ENCODE measurements at regions not wholly inside any gene's neighbourhood (a gene's known extent, or its start where the extent isn't known, plus 50 kb on each side); places are given as distances from the start of the nearest gene placed in this dataset.

DNA sequence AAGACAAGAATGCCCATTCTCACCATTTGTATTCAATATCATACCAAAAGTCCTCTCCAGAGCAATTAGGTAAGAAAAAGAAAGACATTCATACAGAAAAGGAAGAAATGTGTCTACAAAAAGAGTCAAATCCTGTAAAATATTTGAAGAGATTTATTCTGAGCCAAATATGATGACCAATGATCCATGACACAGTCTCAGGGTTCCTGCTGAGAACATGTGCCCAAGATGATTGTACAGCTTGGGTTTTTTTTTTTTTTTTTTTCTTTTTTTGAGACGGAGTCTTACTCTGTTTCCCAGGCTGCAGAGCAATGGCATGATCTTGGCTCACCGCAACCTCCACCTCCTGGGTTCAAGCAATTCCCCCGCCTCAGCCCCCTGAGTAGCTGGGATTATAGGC lies 296.2 kb downstream of the C12orf75 start:
- TF ChIP-seq NFRKB (IDR thresholded peaks at IDR 0.05) (no peak), ARNT (IDR thresholded peaks at IDR 0.05) (no peak), ELF4 (IDR thresholded peaks at IDR 0.05) (no peak), FOXM1 (IDR thresholded peaks at IDR 0.05; ENCODE audit: borderline replicate concordance) (no peak)
- no peak for DNase-seq (ENCODE audit: extremely low spot score)
- ChIA-PET CTCF (no interaction called here), POLR2A (no interaction called here)

DNA sequence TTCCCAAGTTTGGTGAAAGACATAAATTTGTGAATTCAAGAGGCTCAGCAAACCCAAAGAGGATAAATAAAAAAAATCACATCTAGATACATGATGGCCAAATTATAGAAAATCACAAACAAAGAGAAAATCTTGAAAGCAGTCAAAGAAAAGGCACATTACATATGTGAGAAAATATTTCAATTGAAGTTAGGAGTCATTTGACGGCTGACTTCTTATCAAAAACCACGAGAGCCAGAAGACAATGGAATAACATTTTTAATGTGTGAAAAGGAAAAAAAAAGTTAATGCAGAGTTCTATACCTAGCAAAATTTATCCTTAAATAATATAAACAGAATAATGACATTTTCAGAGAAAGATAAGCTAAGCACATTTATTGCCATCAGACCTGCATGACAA lies 307.0 kb downstream of the C12orf75 start:
- TF ChIP-seq SUZ12 (IDR thresholded peaks at IDR 0.05) = no peak
- no peak for TF ChIP-seq ZNF384 (IDR thresholded peaks at IDR 0.05)
- no peak for TF ChIP-seq SP1 (IDR thresholded peaks at IDR 0.05)
- TF ChIP-seq, protein P1, sequence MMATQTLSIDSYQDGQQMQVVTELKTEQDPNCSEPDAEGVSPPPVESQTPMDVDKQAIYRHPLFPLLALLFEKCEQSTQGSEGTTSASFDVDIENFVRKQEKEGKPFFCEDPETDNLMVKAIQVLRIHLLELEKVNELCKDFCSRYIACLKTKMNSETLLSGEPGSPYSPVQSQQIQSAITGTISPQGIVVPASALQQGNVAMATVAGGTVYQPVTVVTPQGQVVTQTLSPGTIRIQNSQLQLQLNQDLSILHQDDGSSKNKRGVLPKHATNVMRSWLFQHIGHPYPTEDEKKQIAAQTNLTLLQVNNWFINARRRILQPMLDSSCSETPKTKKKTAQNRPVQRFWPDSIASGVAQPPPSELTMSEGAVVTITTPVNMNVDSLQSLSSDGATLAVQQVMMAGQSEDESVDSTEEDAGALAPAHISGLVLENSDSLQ (IDR thresholded peaks at IDR 0.05) = no peak
- TF ChIP-seq L3MBTL2 (conservative IDR thresholded peaks at IDR 0.05) = no peak
- TF ChIP-seq FOXA1 (IDR thresholded peaks at IDR 0.05) = no peak
- no peak for TF ChIP-seq LEF1 (IDR thresholded peaks at IDR 0.05; ENCODE audit: borderline replicate concordance)
- TF ChIP-seq FOXM1 (IDR thresholded peaks at IDR 0.05; ENCODE audit: borderline replicate concordance) = no peak
- no peak for TF ChIP-seq ARNT (IDR thresholded peaks at IDR 0.05)
- TF ChIP-seq CTBP1 (IDR thresholded peaks at IDR 0.05; ENCODE audit: borderline replicate concordance) = no peak
- no peak for TF ChIP-seq HDGF (IDR thresholded peaks at IDR 0.05; ENCODE audit: borderline replicate concordance)
- no peak for TF ChIP-seq ELF4 (IDR thresholded peaks at IDR 0.05)
- no peak for TF ChIP-seq FOXK2 (IDR thresholded peaks at IDR 0.05)
- TF ChIP-seq BHLHE40 (IDR thresholded peaks at IDR 0.05; ENCODE audit: borderline replicate concordance) = no peak
- no peak for TF ChIP-seq TARDBP (IDR thresholded peaks at IDR 0.05)
- TF ChIP-seq NFRKB (IDR thresholded peaks at IDR 0.05) = no peak
- ChIA-PET CTCF (no interaction called here), POLR2A (no interaction called here)
- DNase-seq (ENCODE audit: extremely low spot score) = no peak

- no peak for TF ChIP-seq L3MBTL2 (conservative IDR thresholded peaks at IDR 0.05)
- TF ChIP-seq BHLHE40 (IDR thresholded peaks at IDR 0.05; ENCODE audit: borderline replicate concordance) = no peak
- no peak for TF ChIP-seq FOXM1 (IDR thresholded peaks at IDR 0.05; ENCODE audit: borderline replicate concordance)
- POLR2A ChIA-PET = no interaction called here
- CTCF ChIA-PET = interaction anchor here (0.6 to 1.2 kb wide), 2 partner anchors 24 to 222 kb away, joined by 3 read pairs; no protein-coding TSS in a partner anchor
- no peak for DNase-seq (ENCODE audit: extremely low spot score)
These were observed 310.3 kb downstream of the C12orf75 start for GRCh38 chr12:105640761-105641160.

- no peak for TF ChIP-seq HDGF (IDR thresholded peaks at IDR 0.05; ENCODE audit: borderline replicate concordance)
- no peak for TF ChIP-seq SUZ12 (IDR thresholded peaks at IDR 0.05)
- TF ChIP-seq NFRKB (IDR thresholded peaks at IDR 0.05) = no peak
- TF ChIP-seq BHLHE40 (IDR thresholded peaks at IDR 0.05; ENCODE audit: borderline replicate concordance) = no peak
- no peak for TF ChIP-seq SP1 (IDR thresholded peaks at IDR 0.05)
- ChIA-PET POLR2A (no interaction called here), CTCF (no interaction called here)
- DNase-seq (ENCODE audit: extremely low spot score) = no peak
These were observed 311.3 kb downstream of the C12orf75 start for GRCh38 chr12:105641749-105642148.

- ChIA-PET CTCF (no interaction called here), POLR2A (no interaction called here)
- DNase-seq (ENCODE audit: extremely low spot score) = no peak
- no peak for TF ChIP-seq ZNF384 (IDR thresholded peaks at IDR 0.05)
- no peak for TF ChIP-seq NFRKB (IDR thresholded peaks at IDR 0.05)
- TF ChIP-seq LEF1 (IDR thresholded peaks at IDR 0.05; ENCODE audit: borderline replicate concordance) = no peak
- no peak for TF ChIP-seq CTBP1 (IDR thresholded peaks at IDR 0.05; ENCODE audit: borderline replicate concordance)
- no peak for TF ChIP-seq ELF4 (IDR thresholded peaks at IDR 0.05)
- no peak for TF ChIP-seq FOXK2 (IDR thresholded peaks at IDR 0.05)
- no peak for TF ChIP-seq SP1 (IDR thresholded peaks at IDR 0.05)
- no peak for TF ChIP-seq ARNT (IDR thresholded peaks at IDR 0.05)
- no peak for TF ChIP-seq BHLHE40 (IDR thresholded peaks at IDR 0.05; ENCODE audit: borderline replicate concordance)
- no peak for TF ChIP-seq FOXM1 (IDR thresholded peaks at IDR 0.05; ENCODE audit: borderline replicate concordance)
- no peak for TF ChIP-seq SUZ12 (IDR thresholded peaks at IDR 0.05)
These were observed 314.3 kb downstream of the C12orf75 start for GRCh38 chr12:105644770-105645169.

DNA sequence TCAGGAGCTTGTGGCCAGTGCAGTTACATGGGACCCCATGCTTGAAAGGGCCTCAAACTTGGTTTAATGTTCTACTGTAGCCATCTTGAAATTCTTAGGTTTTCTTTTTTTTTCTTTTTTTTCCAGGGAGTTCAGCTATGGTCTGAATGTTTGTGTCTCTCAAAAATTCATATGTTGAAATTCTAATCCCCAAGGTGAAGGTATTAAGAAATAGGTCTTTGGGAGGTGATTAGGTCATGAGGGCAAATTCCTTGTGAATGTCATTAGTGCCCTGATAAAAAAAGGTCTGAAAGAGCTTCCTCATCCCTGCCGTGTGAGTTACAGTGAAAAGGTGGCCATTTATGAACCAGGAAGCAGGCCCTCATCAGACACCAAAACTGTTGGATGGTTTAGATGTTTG lies 324.1 kb downstream of the C12orf75 start:
- DNase-seq (ENCODE audit: extremely low spot score) = no peak
- POLR2A ChIA-PET = no interaction called here
- TF ChIP-seq SP1 (IDR thresholded peaks at IDR 0.05) = no peak
- no peak for TF ChIP-seq ZNF384 (IDR thresholded peaks at IDR 0.05)
- TF ChIP-seq TARDBP (IDR thresholded peaks at IDR 0.05) = no peak
- no peak for TF ChIP-seq FOXK2 (IDR thresholded peaks at IDR 0.05)
- TF ChIP-seq NFRKB (IDR thresholded peaks at IDR 0.05) = no peak
- no peak for TF ChIP-seq ARNT (IDR thresholded peaks at IDR 0.05)
- TF ChIP-seq, protein P1 (IDR thresholded peaks at IDR 0.05) = no peak
- no peak for TF ChIP-seq FOXM1 (IDR thresholded peaks at IDR 0.05; ENCODE audit: borderline replicate concordance)
- TF ChIP-seq SUZ12 (IDR thresholded peaks at IDR 0.05) = no peak
- no peak for TF ChIP-seq HDGF (IDR thresholded peaks at IDR 0.05; ENCODE audit: borderline replicate concordance)
- no peak for TF ChIP-seq CTBP1 (IDR thresholded peaks at IDR 0.05; ENCODE audit: borderline replicate concordance)
- no peak for TF ChIP-seq ELF4 (IDR thresholded peaks at IDR 0.05)
- TF ChIP-seq L3MBTL2 (conservative IDR thresholded peaks at IDR 0.05) = no peak
- no peak for TF ChIP-seq FOXA1 (IDR thresholded peaks at IDR 0.05)
- TF ChIP-seq LEF1 (IDR thresholded peaks at IDR 0.05; ENCODE audit: borderline replicate concordance) = no peak
- no peak for TF ChIP-seq BHLHE40 (IDR thresholded peaks at IDR 0.05; ENCODE audit: borderline replicate concordance)
- CTCF ChIA-PET = interaction anchor here (0.6 kb wide), 1 partner anchor 495 kb away, joined by 3 read pairs; no protein-coding TSS in a partner anchor

DNA sequence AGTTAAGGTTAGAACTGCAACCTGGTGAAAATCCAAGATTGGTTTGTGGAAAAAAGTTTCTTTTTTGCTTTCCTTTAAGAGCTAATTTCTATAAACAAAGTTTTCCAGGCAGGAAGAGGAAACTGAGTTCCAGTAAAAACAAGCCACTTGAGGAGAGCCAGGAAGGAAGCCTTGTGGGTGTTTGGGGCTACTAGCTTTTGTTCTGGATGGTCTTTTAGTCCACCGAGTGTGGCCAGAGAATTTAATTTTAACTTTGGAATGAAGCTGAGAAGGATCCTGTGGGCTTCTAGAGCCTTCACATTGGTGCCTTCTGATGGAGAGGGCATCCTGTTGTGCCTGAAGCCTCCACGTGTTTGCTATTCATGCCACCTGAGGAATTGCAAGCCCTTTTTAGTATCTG lies 327.9 kb downstream of the C12orf75 start:
- CTCF ChIA-PET = no interaction called here

More for the DNA sequence above, 327.9 kb downstream of the C12orf75 start:
- POLR2A ChIA-PET = no interaction called here
- DNase-seq (ENCODE audit: extremely low spot score) = no peak
- TF ChIP-seq SUZ12 (IDR thresholded peaks at IDR 0.05) (no peak), BHLHE40 (IDR thresholded peaks at IDR 0.05; ENCODE audit: borderline replicate concordance) (no peak), FOXM1 (IDR thresholded peaks at IDR 0.05; ENCODE audit: borderline replicate concordance) (no peak), LEF1 (IDR thresholded peaks at IDR 0.05; ENCODE audit: borderline replicate concordance) (no peak), NFRKB (IDR thresholded peaks at IDR 0.05) (no peak), CTBP1 (IDR thresholded peaks at IDR 0.05; ENCODE audit: borderline replicate concordance) (no peak), ELF4 (IDR thresholded peaks at IDR 0.05) (no peak), FOXA1 (IDR thresholded peaks at IDR 0.05) (no peak), FOXK2 (IDR thresholded peaks at IDR 0.05) (no peak), HDGF (IDR thresholded peaks at IDR 0.05; ENCODE audit: borderline replicate concordance) (no peak)
